Astrocyte (in vitro differentiated cells and primary cell): ENCODE measurements at regions not wholly inside any gene's neighbourhood (a gene's known extent, or its start where the extent isn't known, plus 50 kb on each side); places are given as distances from the start of the nearest gene placed in this dataset.

Experiments
- DNase-seq: peaks from one replicate; pipeline ENCODE4 v3.0.0-alpha.2; 2010; ENCODE audit warnings: low read depth
- FAIRE-seq: peaks from 2 replicates; lab custom pipeline; 2011; peaks lifted over from hg19 to GRCh38; lab: Jason Lieb, UNC
- H2AFZ ChIP-seq: 2 replicates; pipeline ENCODE4 v1.6.0; 2012; ENCODE audit warnings: low read depth, low read length, inconsistent platforms
- H3K27ac ChIP-seq: 2 replicates; pipeline ENCODE4 v1.5.1; 2011; ENCODE audit warnings: low read depth, low read length, inconsistent platforms
- H3K27me3 ChIP-seq: 2 replicates; pipeline ENCODE4 v1.6.0; 2011; ENCODE audit warnings: low read length, inconsistent platforms; ENCODE audit not compliant: insufficient read depth
- H3K36me3 ChIP-seq: 2 replicates; pipeline ENCODE4 v1.5.1; 2011; ENCODE audit warnings: low read length, inconsistent platforms; ENCODE audit not compliant: insufficient read depth
- H3K4me1 ChIP-seq: 2 replicates; pipeline ENCODE4 v1.5.1; 2011; ENCODE audit warnings: low read length, inconsistent platforms; ENCODE audit not compliant: insufficient read depth
- H3K4me2 ChIP-seq: 2 replicates; pipeline ENCODE4 v1.6.0; 2012; ENCODE audit warnings: low read length, inconsistent platforms
- H3K4me3 ChIP-seq: 2 replicates; pipeline ENCODE4 v1.5.1; 2011; ENCODE audit warnings: low read depth, mild to moderate bottlenecking, low read length, inconsistent platforms; ENCODE audit not compliant: insufficient read depth
- H3K79me2 ChIP-seq: 2 replicates; pipeline ENCODE4 v1.6.0; 2012; ENCODE audit warnings: mild to moderate bottlenecking, low read length, inconsistent platforms; ENCODE audit not compliant: insufficient read depth
- H3K9ac ChIP-seq: 2 replicates; pipeline ENCODE4 v1.6.0; 2012; ENCODE audit warnings: mild to moderate bottlenecking, low read length, inconsistent platforms
- H3K9me3 ChIP-seq: 2 replicates; pipeline ENCODE4 v1.5.1; 2012; ENCODE audit warnings: low read depth, mild to moderate bottlenecking, low read length, inconsistent platforms; ENCODE audit not compliant: insufficient read depth
- H4K20me1 ChIP-seq: 2 replicates; pipeline ENCODE4 v1.6.0; 2012; ENCODE audit warnings: low read length, inconsistent platforms; ENCODE audit not compliant: insufficient read depth
- H3K27ac Mint-ChIP-seq: one replicate; pipeline ENCODE4 v1.8.0; 2021; ENCODE audit warnings: mild to moderate bottlenecking, mixed read lengths; ENCODE audit not compliant: unreplicated experiment
- H3K27me3 Mint-ChIP-seq: one replicate; pipeline ENCODE4 v1.8.0; 2021; ENCODE audit warnings: low read depth, mixed read lengths; ENCODE audit not compliant: unreplicated experiment
- H3K36me3 Mint-ChIP-seq: one replicate; pipeline ENCODE4 v1.8.0; 2021; ENCODE audit warnings: low read depth, mixed read lengths; ENCODE audit not compliant: unreplicated experiment
- H3K4me1 Mint-ChIP-seq: one replicate; pipeline ENCODE4 v1.8.0; 2021; ENCODE audit warnings: low read depth, mixed read lengths; ENCODE audit not compliant: unreplicated experiment
- H3K4me3 Mint-ChIP-seq: one replicate; pipeline ENCODE4 v1.8.0; 2021; ENCODE audit warnings: mild to moderate bottlenecking, moderate library complexity, mixed read lengths; ENCODE audit not compliant: unreplicated experiment
- H3K9me3 Mint-ChIP-seq: one replicate; pipeline ENCODE4 v1.8.0; 2021; ENCODE audit warnings: mild to moderate bottlenecking, mixed read lengths; ENCODE audit not compliant: unreplicated experiment
- CTCF ChIP-seq: IDR thresholded peaks from 2 replicates; pipeline ENCODE4 v1.5.1; 2011; ENCODE audit warnings: low read depth, mild to moderate bottlenecking, inconsistent platforms, low read length, moderate library complexity; ENCODE audit not compliant: insufficient read depth
- EZH2 ChIP-seq: IDR thresholded peaks from 2 replicates; pipeline ENCODE4 v1.6.1; 2012; ENCODE audit warnings: mild to moderate bottlenecking, low read length, inconsistent platforms; ENCODE audit not compliant: insufficient read depth

GRCh38 chr5:18675041-18675440, 1040.8 kb downstream of the TAF11L14 start:
- no peaks in the 10 kb centered on the region for H3K36me3 ChIP-seq
- no peak for FAIRE-seq
- no peak overlapping the region for H3K4me3 ChIP-seq

GRCh38 chr5:18686253-18686652, 1052.0 kb downstream of the TAF11L14 start:
- Histone ChIP-seq H4K20me1 (no peaks in the 10 kb centered on the region), H3K4me1 (no peaks in the 10 kb centered on the region), H3K27ac (no peak overlapping the region), H3K36me3 (no peaks in the 10 kb centered on the region), H3K9ac (no peak overlapping the region), H3K4me2 (no peak overlapping the region), H3K79me2 (no peaks in the 10 kb centered on the region), H3K27me3 (no peaks in the 10 kb centered on the region), H3K4me3 (no peak overlapping the region), H2AFZ (no peak overlapping the region), H3K9me3 (no peaks in the 10 kb centered on the region)
- no peak overlapping the region for H3K4me3 Mint-ChIP-seq
- H3K4me1 Mint-ChIP-seq = no peaks in the 10 kb centered on the region
- TF ChIP-seq CTCF = no peak
- no peak for TF ChIP-seq EZH2
- H3K36me3 Mint-ChIP-seq = no peaks in the 10 kb centered on the region
- H3K27ac Mint-ChIP-seq = no peak overlapping the region
- FAIRE-seq = no peak
- H3K27me3 Mint-ChIP-seq = no peaks in the 10 kb centered on the region
- H3K9me3 Mint-ChIP-seq = no peaks in the 10 kb centered on the region
- no peak for DNase-seq

More at GRCh38 chr5:18675041-18675440, 1040.8 kb downstream of the TAF11L14 start:
- Histone ChIP-seq H3K9me3 (no peaks in the 10 kb centered on the region), H3K27me3 (no peaks in the 10 kb centered on the region), H3K4me1 (no peaks in the 10 kb centered on the region), H2AFZ (no peak overlapping the region), H3K27ac (no peak overlapping the region), H3K9ac (no peak overlapping the region), H4K20me1 (no peaks in the 10 kb centered on the region), H3K79me2 (no peaks in the 10 kb centered on the region), H3K4me2 (no peak overlapping the region)
- no peak overlapping the region for H3K4me3 Mint-ChIP-seq
- H3K36me3 Mint-ChIP-seq = no peaks in the 10 kb centered on the region
- H3K27ac Mint-ChIP-seq = no peak overlapping the region
- H3K4me1 Mint-ChIP-seq = no peaks in the 10 kb centered on the region
- no peak for DNase-seq
- H3K9me3 Mint-ChIP-seq = peaks cover 3% of the 10 kb centered on the region
- TF ChIP-seq CTCF = no peak
- no peak for TF ChIP-seq EZH2
- no peaks in the 10 kb centered on the region for H3K27me3 Mint-ChIP-seq

- DNase-seq (no peak), FAIRE-seq (no peak)
- H3K4me3 ChIP-seq = no peak overlapping the region
- no peak overlapping the region for H3K4me2 ChIP-seq
- no peak overlapping the region for H3K27ac ChIP-seq
- no peaks in the 10 kb centered on the region for H3K36me3 ChIP-seq
- Mint-ChIP-seq H3K9me3 (no peaks in the 10 kb centered on the region), H3K27me3 (no peaks in the 10 kb centered on the region), H3K36me3 (no peaks in the 10 kb centered on the region), H3K4me1 (no peaks in the 10 kb centered on the region), H3K4me3 (no peak overlapping the region), H3K27ac (no peak overlapping the region)
- H3K4me1 ChIP-seq = no peaks in the 10 kb centered on the region
- H3K9ac ChIP-seq = no peak overlapping the region
- H4K20me1 ChIP-seq = no peaks in the 10 kb centered on the region
- H3K9me3 ChIP-seq = no peaks in the 10 kb centered on the region
- no peaks in the 10 kb centered on the region for H3K79me2 ChIP-seq
- no peak overlapping the region for H2AFZ ChIP-seq
- H3K27me3 ChIP-seq = no peaks in the 10 kb centered on the region
- TF ChIP-seq EZH2 (no peak), CTCF (no peak)
Measured at GRCh38 chr5:18687429-18687828, 1053.2 kb downstream of the TAF11L14 start.
